Activated CD8-positive, alpha-beta T cell treated with anti-CD3 and anti-CD28 coated beads, Interleukin-2, amount 10 ng/mL, durations not matched to agents 7 days and 5 days (primary cell): ENCODE measurements at regions not wholly inside any gene's neighbourhood (a gene's known extent, or its start where the extent isn't known, plus 50 kb on each side); places are given as distances from the start of the nearest gene placed in this dataset. TPM values are rescaled to one million over a fixed set of nuclear protein-coding genes. Genes with fewer than 3 reads are reported as not detected.
"Not testable (repeated sequence)": the region's sequence is repeated elsewhere in the genome, so short reads cannot be mapped to it uniquely, and the experiment has no call there.

Experiments
- ATAC-seq: fragments of 150-1000 bp; cut with Tn5 transposase; one replicate; pipeline ENCODE4 v1.10.0; 2021; ENCODE audit warnings: moderate library complexity
- CTCF ChIA-PET: fragments of 350-600 bp; sonication (Branson Sonifier 250); formaldehyde crosslinking; loops from one replicate; lab custom pipeline; 2021; ENCODE audit warnings: antibody characterized with exemption; lab: Charles Lee
- POLR2A ChIA-PET: fragments of 350-600 bp; sonication (Branson Sonifier 250); formaldehyde crosslinking; loops from one replicate; lab custom pipeline; 2021; ENCODE audit warnings: antibody characterized with exemption; lab: Charles Lee
- DNase-seq: peaks from one replicate; pipeline ENCODE4 v3.0.0-alpha.2; 2020
- H3K27ac Mint-ChIP-seq: one replicate; pipeline ENCODE4 v1.8.0; 2021; ENCODE audit warnings: mild to moderate bottlenecking, mixed read lengths
- H3K27me3 Mint-ChIP-seq: one replicate; pipeline ENCODE4 v1.8.0; 2021; ENCODE audit warnings: low read depth, mixed read lengths
- H3K36me3 Mint-ChIP-seq: one replicate; pipeline ENCODE4 v1.8.0; 2021; ENCODE audit warnings: low read depth, mixed read lengths
- H3K4me1 Mint-ChIP-seq: one replicate; pipeline ENCODE4 v1.8.0; 2021; ENCODE audit warnings: low read depth, mixed read lengths
- H3K4me3 Mint-ChIP-seq: one replicate; pipeline ENCODE4 v1.8.0; 2021; ENCODE audit warnings: mild to moderate bottlenecking, mixed read lengths
- H3K9me3 Mint-ChIP-seq: one replicate; pipeline ENCODE4 v1.8.0; 2022; ENCODE audit warnings: mixed read lengths; ENCODE audit not compliant: insufficient read depth
- microRNA-seq: library from miRNA; unstranded; fragments of <30 nt; microRNA quantifications from one replicate; pipeline ENCODE4 v1.2.0, GENCODE V29; 2022

DNA sequence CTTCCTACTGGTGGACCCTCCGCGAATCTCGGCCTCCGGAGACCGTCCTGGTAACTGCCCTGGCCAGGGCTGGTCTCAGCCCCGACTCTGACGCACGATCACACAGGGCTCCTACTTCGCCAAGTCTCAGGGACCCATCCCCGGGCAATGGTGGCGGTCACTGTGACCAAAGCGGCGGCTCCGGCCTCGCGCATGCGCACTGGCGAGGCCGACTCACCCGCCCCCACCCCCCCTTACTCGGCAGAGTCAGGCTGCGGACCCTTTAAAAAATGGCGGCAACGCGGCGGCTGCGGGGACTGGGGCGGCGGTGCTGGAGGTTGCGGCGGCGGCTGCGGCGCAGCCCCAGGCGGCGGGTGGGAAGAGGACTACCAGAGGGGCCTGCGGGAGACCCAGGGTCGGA, 1581.3 kb downstream of the FOXD4L5 start:
- H3K4me3 Mint-ChIP-seq, CTCF ChIA-PET, ATAC-seq, DNase-seq, H3K4me1 Mint-ChIP-seq, H3K27ac Mint-ChIP-seq, H3K9me3 Mint-ChIP-seq, POLR2A ChIA-PET, H3K36me3 Mint-ChIP-seq, H3K27me3 Mint-ChIP-seq: not testable (repeated sequence)

- H3K9me3 Mint-ChIP-seq, DNase-seq, H3K27me3 Mint-ChIP-seq, ATAC-seq, H3K4me1 Mint-ChIP-seq, CTCF ChIA-PET, H3K4me3 Mint-ChIP-seq, H3K36me3 Mint-ChIP-seq, POLR2A ChIA-PET, H3K27ac Mint-ChIP-seq: not testable (repeated sequence)
These were observed 1581.8 kb downstream of the FOXD4L5 start for GRCh38 chr9:63703138-63703665.

Small RNA genes lying in the stretch of these regions (microRNA-seq; reads per million reads assigned to microRNA genes)
- not detected for gene MIR4477B
